Upper lobe of left lung (tissue), 6 donors: ENCODE measurements at regions not wholly inside any gene's neighbourhood (a gene's known extent, or its start where the extent isn't known, plus 50 kb on each side); places are given as distances from the start of the nearest gene placed in this dataset.

Experiments
- ATAC-seq, 2 donors: fragments of 200-7000 bp; cut with Tn5 transposase; one replicate each; pipeline ENCODE4 v1.9.1; 2022; ENCODE audit warnings: mild to moderate bottlenecking in 2 of 2, moderate library complexity in 2 of 2; ENCODE audit not compliant: low FRiP score in 2 of 2
- DNase-seq, 2 donors: peaks; one replicate each; pipeline ENCODE4 v3.0.0-alpha.2; 2019 to 2020
- H3K27ac ChIP-seq, 4 donors: fragments of 200-600 bp; sonication (generic); one replicate each; pipeline ENCODE4 v1.5.1; 2016 to 2019
- H3K27me3 ChIP-seq, 4 donors: fragments of 200-600 bp; sonication (generic); one replicate each; pipeline ENCODE4 v1.5.1; 2017 to 2019
- H3K36me3 ChIP-seq, 4 donors: fragments of 200-600 bp; sonication (generic); one replicate each; pipeline ENCODE4 v1.5.1; 2016 to 2019
- H3K4me1 ChIP-seq, 4 donors: fragments of 200-600 bp; sonication (generic); one replicate each; pipeline ENCODE4 v1.5.1; 2018 to 2019
- H3K4me3 ChIP-seq, 4 donors: fragments of 200-600 bp; sonication (generic); one replicate each; pipeline ENCODE4 v1.5.1; 2017 to 2019; ENCODE audit warnings: mild to moderate bottlenecking in 2 of 4, moderate library complexity in 1 of 4
- H3K9me3 ChIP-seq, 4 donors: fragments of 200-600 bp; sonication (generic); one replicate each; pipeline ENCODE4 v1.5.1; 2018 to 2019
- CTCF ChIP-seq, 6 experiments: fragments of 450-650 bp in 4 of 6; fragments of 200-600 bp in 2 of 6; sonication (generic) in 2 of 6; IDR thresholded peaks; one replicate each; pipeline ENCODE4 v1.5.1; 2016 to 2019; ENCODE audit warnings: antibody characterized with exemption in 6 of 6
- EP300 ChIP-seq, 4 donors: sonication (generic); formaldehyde crosslinking; IDR thresholded peaks; one replicate each; pipeline ENCODE4 v1.5.1; 2017; ENCODE audit warnings: antibody characterized with exemption in 4 of 4, control low read depth in 2 of 4
- POLR2A ChIP-seq, 4 donors: fragments of 450-650 bp; IDR thresholded peaks; one replicate each; pipeline ENCODE4 v1.5.1; 2016 to 2017; ENCODE audit warnings: antibody characterized with exemption in 4 of 4, mild to moderate bottlenecking in 2 of 4
- POLR2AphosphoS5 ChIP-seq, 2 donors: sonication (generic); formaldehyde crosslinking; IDR thresholded peaks; one replicate each; pipeline ENCODE4 v1.5.1; 2017; ENCODE audit warnings: antibody characterized with exemption in 2 of 2
- WGBS, 2 donors: methylation state at CpG; one replicate each; pipeline ENCODE4 v1.1.5; 2017 to 2018; 5-methylcytosine and 5-hydroxymethylcytosine counted together
- donor health status: DM: no; HTN: no; CAD: no; lungs with moderate emphysema.
- donor health status: DM: no; HTN: yes; CAD: no; lungs with severe emphysema.

GRCh38 chr12:102535306-102535705, 54.9 kb upstream of the IGF1 start:
- WGBS, 2 donors: 84 to 91% methylated on average over 8 of the region's 8 CpGs
- Histone ChIP-seq H3K27me3 (no peaks in the 10 kb centered on the region), H3K27ac (no peak overlapping the region), H3K9me3 (no peaks in the 10 kb centered on the region), H3K36me3 (no peaks in the 10 kb centered on the region), H3K4me1 (no peaks in the 10 kb centered on the region), H3K4me3 (no peak overlapping the region)
- no peak for DNase-seq
- ATAC-seq: no peak
- TF ChIP-seq EP300 (IDR thresholded peaks at IDR 0.05): no peak
- no peak for TF ChIP-seq POLR2AphosphoS5 (IDR thresholded peaks at IDR 0.05)
- no peak for TF ChIP-seq POLR2A (IDR thresholded peaks at IDR 0.05)
- TF ChIP-seq CTCF (IDR thresholded peaks at IDR 0.05): no peak

- H3K27me3 ChIP-seq: no peaks in the 10 kb centered on the region
- DNase-seq: peak in 1 of 2 donors; percentile 60
- no peak overlapping the region for H3K4me3 ChIP-seq
- no peak for ATAC-seq
- no peaks in the 10 kb centered on the region for H3K9me3 ChIP-seq
- H3K27ac ChIP-seq: no peak overlapping the region
- no peaks in the 10 kb centered on the region for H3K36me3 ChIP-seq
- no peaks in the 10 kb centered on the region for H3K4me1 ChIP-seq
- TF ChIP-seq POLR2A (IDR thresholded peaks at IDR 0.05) (no peak), POLR2AphosphoS5 (IDR thresholded peaks at IDR 0.05) (no peak), CTCF (IDR thresholded peaks at IDR 0.05) (no peak), EP300 (IDR thresholded peaks at IDR 0.05) (no peak)
- WGBS, 2 donors: 63 to 66% methylated on average over 5 to 13 of the region's 13 CpGs
Observed at GRCh38 chr12:102534899-102535298, 54.5 kb upstream of the IGF1 start.

- no peak for TF ChIP-seq CTCF (IDR thresholded peaks at IDR 0.05)
- no peak for TF ChIP-seq POLR2AphosphoS5 (IDR thresholded peaks at IDR 0.05)
- no peak for TF ChIP-seq POLR2A (IDR thresholded peaks at IDR 0.05)
- no peak for TF ChIP-seq EP300 (IDR thresholded peaks at IDR 0.05)
- DNase-seq (no peak), ATAC-seq (no peak)
- H3K27ac ChIP-seq: no peak overlapping the region
- no peaks in the 10 kb centered on the region for H3K27me3 ChIP-seq
- 51 to 79% methylated on average over 8 to 9 of the region's 9 CpGs for WGBS, 2 donors
- no peaks in the 10 kb centered on the region for H3K4me1 ChIP-seq
- no peak overlapping the region for H3K4me3 ChIP-seq
- no peaks in the 10 kb centered on the region for H3K9me3 ChIP-seq
- no peaks in the 10 kb centered on the region for H3K36me3 ChIP-seq
Observed at GRCh38 chr12:102533483-102534215, 53.3 kb upstream of the IGF1 start.
